HG03139 (cell line): ENCODE measurements at regions not wholly inside any gene's neighbourhood (a gene's known extent, or its start where the extent isn't known, plus 50 kb on each side); places are given as distances from the start of the nearest gene placed in this dataset.

Source experiments
- ATAC-seq: cut with Tn5 transposase; IDR thresholded peaks from one replicate; pipeline ENCODE4 v1.9.1; 2021; ENCODE audit not compliant: unreplicated experiment

GRCh38 chr11:23542816-23543215 is 682.5 kb upstream of the CCDC179 start:
- no peak for ATAC-seq

DNA sequence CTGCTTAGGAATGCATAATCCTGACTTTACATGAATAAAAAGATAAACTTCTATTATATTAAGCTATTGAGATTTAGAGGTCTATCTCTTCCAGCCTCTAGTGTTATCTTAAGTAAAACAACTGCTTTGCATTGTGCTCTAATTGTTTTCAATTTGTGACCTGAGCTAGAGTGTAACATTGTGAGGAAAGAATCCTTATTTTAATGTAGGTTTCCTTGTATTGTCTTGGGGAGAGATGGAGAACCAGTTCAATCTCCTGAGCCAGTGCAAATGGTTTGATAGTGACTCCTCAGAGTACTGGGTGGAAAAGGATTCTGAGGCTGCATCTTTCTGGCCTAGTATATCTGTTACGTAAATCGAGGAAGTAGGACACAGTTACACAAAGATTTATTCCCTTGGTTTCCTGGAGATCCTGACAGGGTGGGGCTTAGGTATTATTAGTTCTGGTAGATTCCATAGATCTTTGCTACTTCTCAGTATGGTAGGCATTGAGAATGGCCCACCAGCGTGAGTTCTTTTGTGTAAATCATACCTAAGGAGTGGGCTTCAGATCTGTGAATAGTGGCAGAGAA is 683.5 kb upstream of the CCDC179 start:
- no peak for ATAC-seq

DNA sequence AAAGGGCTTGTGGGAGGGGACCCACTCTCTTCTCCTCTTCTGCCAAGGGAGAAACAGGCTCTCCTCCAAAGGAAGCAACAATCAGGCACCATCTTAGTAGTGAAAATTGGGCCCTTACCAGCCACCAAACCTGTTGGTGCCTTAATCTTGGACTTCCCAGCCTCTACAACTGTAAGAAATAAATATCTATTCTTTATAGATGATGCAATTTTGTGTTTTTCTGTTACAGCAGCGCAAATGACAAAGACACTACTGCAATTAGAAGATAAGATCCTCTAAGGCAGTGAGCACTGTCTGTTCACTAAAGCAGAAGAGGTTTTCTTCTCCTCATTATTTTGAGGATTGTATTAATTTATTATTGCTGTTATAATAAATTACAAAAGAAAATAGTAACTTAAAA is 691.4 kb upstream of the CCDC179 start:
- no peak for ATAC-seq

GRCh38 chr11:23554002-23554401 is 693.7 kb upstream of the CCDC179 start:
- ATAC-seq, result no peak

DNA sequence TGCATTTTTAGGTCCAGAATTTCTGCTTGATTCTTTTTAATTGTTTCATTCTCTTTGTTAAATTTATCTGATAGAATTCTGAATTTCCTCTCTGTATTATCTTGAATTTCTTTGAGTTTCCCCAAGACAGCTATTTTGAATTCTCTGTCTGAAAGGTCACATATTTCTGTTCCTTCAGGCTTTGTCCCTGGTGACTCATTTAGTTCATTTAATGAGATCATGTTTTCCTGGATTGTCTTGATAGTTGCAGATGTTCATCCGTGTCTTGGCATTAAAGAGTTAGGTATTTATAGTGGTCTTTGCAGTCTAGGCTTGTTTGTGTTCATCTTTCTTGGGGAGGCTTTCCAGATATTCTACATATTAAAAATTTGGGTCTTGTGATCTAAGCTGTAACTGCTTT is 694.8 kb upstream of the CCDC179 start:
- ATAC-seq, result no peak

- ATAC-seq, result no peak
These were observed 696.0 kb upstream of the CCDC179 start for GRCh38 chr11:23556163-23556750.

- no peak for ATAC-seq
These were observed 703.3 kb upstream of the CCDC179 start for GRCh38 chr11:23563591-23563990.

GRCh38 chr11:23564370-23564769 is 704.1 kb upstream of the CCDC179 start:
- ATAC-seq, result no peak

GRCh38 chr11:23569134-23569533 is 708.9 kb upstream of the CCDC179 start:
- ATAC-seq, result peak; percentile 28

DNA sequence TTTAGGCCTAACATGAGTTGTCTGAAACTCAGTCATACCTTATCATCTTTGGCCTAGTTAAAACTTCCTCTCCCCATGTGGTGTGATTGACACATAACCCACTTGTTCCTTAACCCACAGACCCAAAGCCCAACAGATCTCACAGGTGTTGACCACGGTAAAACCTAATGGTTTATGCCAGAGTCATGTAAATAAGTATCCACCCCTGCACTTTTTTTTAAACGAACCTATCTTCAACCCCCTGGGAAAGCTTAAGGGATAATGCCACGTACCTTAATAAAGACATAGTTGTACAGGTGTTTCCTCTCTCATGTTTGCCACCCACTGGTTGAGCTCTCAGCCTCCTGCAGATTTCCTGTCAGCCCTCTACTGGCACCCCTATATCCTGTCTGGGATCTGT is 709.3 kb upstream of the CCDC179 start:
- ATAC-seq, result peak; percentile 69

- ATAC-seq, result no peak
These were observed 710.6 kb upstream of the CCDC179 start for GRCh38 chr11:23570828-23571227.

- no peak for ATAC-seq
These were observed 713.2 kb upstream of the CCDC179 start for GRCh38 chr11:23573429-23573828.

DNA sequence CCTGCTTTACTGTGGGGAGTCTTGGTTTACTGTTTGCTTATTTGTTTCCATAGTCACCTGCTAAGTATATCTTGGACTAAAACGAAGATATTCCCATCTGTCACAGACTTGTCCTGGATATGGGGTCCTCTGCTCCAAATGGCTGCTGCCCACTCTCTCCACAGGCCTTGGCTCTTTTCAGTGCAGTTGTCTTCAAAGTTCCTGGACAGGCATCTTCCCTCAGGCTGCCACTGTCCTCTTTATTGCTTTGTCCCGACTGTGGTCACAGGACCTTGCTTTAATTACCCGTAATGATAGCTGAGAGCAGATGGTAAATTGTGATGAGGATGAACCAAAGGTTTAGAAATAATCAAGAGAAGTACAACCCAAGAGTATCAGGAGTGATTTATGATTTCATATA is 713.9 kb upstream of the CCDC179 start:
- ATAC-seq, result no peak

- no peak for ATAC-seq
These were observed 717.0 kb upstream of the CCDC179 start for GRCh38 chr11:23577296-23577695.

GRCh38 chr11:23585416-23586104 is 725.3 kb upstream of the CCDC179 start:
- no peak for ATAC-seq

- no peak for ATAC-seq
These were observed 725.9 kb upstream of the CCDC179 start for GRCh38 chr11:23586173-23586572.

DNA sequence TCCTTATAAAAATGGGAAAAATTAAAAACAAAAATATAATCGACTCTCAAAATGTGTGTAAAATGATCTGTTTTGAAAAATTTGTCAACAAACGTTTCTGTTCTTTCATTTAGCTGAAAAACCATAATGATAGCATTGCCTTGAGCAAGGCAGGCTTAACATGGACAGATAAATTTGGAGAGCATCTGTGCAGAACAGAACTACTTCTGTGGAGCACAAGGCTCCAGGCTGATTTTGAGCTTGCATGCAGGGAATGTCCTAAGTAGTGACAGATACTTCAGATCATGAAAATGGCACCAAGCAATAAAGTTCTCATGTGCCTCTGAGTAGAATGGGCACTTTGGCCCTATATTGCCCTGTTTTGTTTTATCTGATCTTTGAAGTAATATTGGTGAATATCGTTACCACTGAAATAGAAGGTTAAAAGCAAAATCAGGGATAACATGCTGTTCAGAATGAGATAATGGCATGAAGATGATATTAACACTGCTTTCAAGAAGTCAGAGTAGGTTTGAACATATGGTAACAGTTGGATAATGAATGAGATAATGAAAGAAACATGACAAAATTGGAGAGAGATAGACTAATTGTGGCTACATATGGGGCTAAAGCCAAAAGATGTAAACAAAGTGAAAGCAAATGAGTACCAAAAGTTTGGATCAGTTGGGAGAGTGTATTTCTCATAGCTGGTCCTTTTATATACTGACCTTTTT is 730.5 kb upstream of the CCDC179 start:
- ATAC-seq, result no peak

- ATAC-seq, result no peak
These were observed 734.5 kb upstream of the CCDC179 start for GRCh38 chr11:23594755-23595154.

DNA sequence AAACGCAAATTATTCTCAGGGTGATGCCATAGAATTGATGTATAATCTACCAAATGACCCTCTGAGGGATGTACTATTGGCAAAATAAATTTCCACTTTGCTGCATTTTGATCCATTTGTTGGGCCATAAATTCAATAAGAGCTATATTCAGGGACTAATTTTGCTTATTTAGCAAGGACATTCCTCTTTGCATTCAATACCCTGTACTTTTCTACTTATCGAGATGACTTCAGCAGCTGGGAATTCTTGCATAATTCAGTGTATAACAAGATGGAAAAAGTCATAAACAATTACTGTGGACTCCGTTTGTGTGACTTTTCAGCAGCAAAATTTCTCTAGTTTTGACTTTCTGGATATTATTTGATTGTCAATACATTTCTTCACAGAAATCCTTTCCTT is 744.7 kb upstream of the CCDC179 start:
- no peak for ATAC-seq

GRCh38 chr11:23606191-23606590 is 745.9 kb upstream of the CCDC179 start:
- ATAC-seq, result no peak

DNA sequence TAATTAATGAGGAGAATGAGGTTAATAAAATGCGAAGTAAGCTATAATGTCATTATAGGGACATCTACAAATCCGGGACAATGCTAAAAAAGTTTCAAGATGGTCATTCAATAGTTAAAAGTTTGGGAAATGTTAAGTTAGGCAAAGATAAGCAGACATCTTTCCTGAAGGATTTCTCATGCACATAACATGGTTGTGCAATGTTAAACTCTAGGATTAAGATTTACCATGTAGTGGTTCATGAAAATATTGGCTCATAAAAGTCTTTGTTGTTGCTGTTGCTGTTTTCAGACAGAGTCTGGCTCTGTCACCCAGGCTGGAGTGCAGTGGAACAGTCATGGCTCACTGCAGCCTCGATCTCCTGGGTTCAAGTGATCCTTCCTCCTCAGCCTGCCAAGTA is 751.5 kb upstream of the CCDC179 start:
- no peak for ATAC-seq

DNA sequence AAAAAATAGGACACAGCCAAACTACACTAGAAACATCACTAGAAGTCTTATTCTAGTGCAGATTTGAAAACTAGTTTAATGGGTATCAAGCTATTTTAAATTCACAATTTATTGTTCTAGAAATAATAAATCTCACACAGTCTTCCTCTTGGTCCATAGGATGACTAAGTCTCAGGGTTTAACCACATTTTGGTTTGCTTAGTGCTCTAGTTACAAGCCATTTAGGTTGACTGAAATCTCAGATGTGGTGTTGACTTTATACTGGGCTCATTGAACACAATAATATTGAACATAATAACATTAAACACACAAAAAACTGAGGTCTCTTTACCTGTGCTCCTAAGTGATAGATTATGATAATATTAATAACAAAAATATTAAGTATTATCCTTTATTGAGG is 760.3 kb upstream of the CCDC179 start:
- no peak for ATAC-seq
